HepG2 (cell line): ENCODE measurements at regions not wholly inside any gene's neighbourhood (a gene's known extent, or its start where the extent isn't known, plus 50 kb on each side); places are given as distances from the start of the nearest gene placed in this dataset.

Experiments
- ATAC-seq: fragments of 200-7000 bp; cut with Tn5 transposase; 3 replicates; pipeline ENCODE4 v1.9.1; 2020; ENCODE audit warnings: mild to moderate bottlenecking, moderate library complexity
- BruUV-seq: library from RNA; stranded (reverse); fragments of 400-500 nt; replicated peaks from 2 replicates; lab custom pipeline; 2021; lab: Mats Ljungman, UMichigan
- CTCF ChIA-PET: fragments of 300-600 bp; formaldehyde crosslinking; extraction: SDS; loops from one replicate; lab custom pipeline; 2021; ENCODE audit warnings: low total read pairs, inconsistent platforms, low intra/inter-chr PET ratio; lab: Yijun Ruan, JAX
- POLR2A ChIA-PET: fragments of 350-600 bp; sonication (Branson Sonifier 250); formaldehyde crosslinking; loops from one replicate; lab custom pipeline; 2020; ENCODE audit warnings: antibody characterized with exemption, inconsistent platforms; lab: Yijun Ruan, JAX
- DNase-seq: peaks from one replicate; pipeline ENCODE4 v3.0.0-alpha.2; 2015; ENCODE audit warnings: low spot score
- FAIRE-seq: peaks from 3 replicates; lab custom pipeline; 2011; peaks lifted over from hg19 to GRCh38; lab: Jason Lieb, UNC
- H2AFZ ChIP-seq: one replicate; pipeline ENCODE4 v1.6.1; 2011; ENCODE audit warnings: low read length, inconsistent platforms
- H3K27ac ChIP-seq: fragments of 300-600 bp; 3 replicates; pipeline ENCODE4 v1.8.0; 2011; ENCODE audit warnings: mixed run types, mild to moderate bottlenecking, mixed read lengths, low read length, inconsistent platforms; ENCODE audit not compliant: insufficient read depth; ENCODE audit errors: extremely low read length
- H3K27me3 ChIP-seq, 2 experiments: fragments of 200-600 bp in 1 of 2; 2 replicates in 1 of 2; 3 replicates in 1 of 2; pipeline versions ENCODE4 v1.6.0 to v1.8.0; 2011; ENCODE audit warnings: low read length in 2 of 2, mild to moderate bottlenecking in 2 of 2, moderate library complexity in 2 of 2, inconsistent platforms in 1 of 2; ENCODE audit not compliant: insufficient read depth in 2 of 2, control insufficient read depth in 1 of 2
- H3K36me3 ChIP-seq, 2 experiments: fragments of 200-600 bp in 1 of 2; replicated peaks in 1 of 2; 2 replicates in 1 of 2; 3 replicates in 1 of 2; pipeline versions ENCODE4 v1.5.1 to v1.8.0; 2011; ENCODE audit warnings: low read length in 2 of 2, inconsistent platforms in 1 of 2; ENCODE audit not compliant: insufficient read depth in 2 of 2, control insufficient read depth in 1 of 2
- H3K4me1 ChIP-seq: 2 replicates; pipeline ENCODE4 v1.5.1; 2012; ENCODE audit warnings: low read length, inconsistent platforms; ENCODE audit not compliant: insufficient read depth
- H3K4me2 ChIP-seq: 2 replicates; pipeline ENCODE4 v1.6.0; 2011; ENCODE audit warnings: low read depth, low read length, inconsistent platforms
- H3K4me3 ChIP-seq, 3 experiments: fragments of 200-600 bp in 1 of 3; sonication (generic), shearing (Covaris generic) in 1 of 3; replicated peaks in 1 of 3; 2 replicates each; pipeline ENCODE4 v1.5.1; 2011 to 2016; ENCODE audit warnings: low read length in 3 of 3, inconsistent platforms in 2 of 3, low read depth in 2 of 3, mild to moderate bottlenecking in 2 of 3, control low read depth in 1 of 3, mixed read lengths in 1 of 3; ENCODE audit not compliant: insufficient read depth in 1 of 3
- H3K79me2 ChIP-seq: one replicate; pipeline ENCODE4 v1.6.1; 2011; ENCODE audit warnings: low read length, inconsistent platforms; ENCODE audit not compliant: insufficient read depth
- H3K9ac ChIP-seq: 2 replicates; pipeline ENCODE4 v1.6.0; 2011; ENCODE audit warnings: mild to moderate bottlenecking, low read depth, low read length, inconsistent platforms; ENCODE audit not compliant: insufficient read depth
- H3K9me3 ChIP-seq: 2 replicates; pipeline ENCODE4 v1.5.1; 2012; ENCODE audit warnings: mild to moderate bottlenecking, low read length
- H4K20me1 ChIP-seq: 2 replicates; pipeline ENCODE4 v1.6.0; 2011; ENCODE audit warnings: inconsistent platforms, mild to moderate bottlenecking, low read length, moderate library complexity; ENCODE audit not compliant: insufficient read depth
- HOXA3 ChIP-seq: sonication (generic); formaldehyde crosslinking; IDR thresholded peaks from 2 replicates; pipeline ENCODE4 v1.5.0; 2020; ENCODE audit warnings: missing genetic modification reagents
- PBX3 ChIP-seq: sonication (generic); formaldehyde crosslinking; IDR thresholded peaks from 2 replicates; pipeline ENCODE4 v1.8.1; 2023; ENCODE audit warnings: missing genetic modification reagents, inconsistent platforms, borderline replicate concordance
- THAP11 ChIP-seq: IDR thresholded peaks from 2 replicates; pipeline ENCODE4 v1.6.1; 2016; ENCODE audit warnings: missing biosample characterization, missing genetic modification reagents
- XRCC5 ChIP-seq: fragments of 200-400 bp; formaldehyde crosslinking; optimal IDR thresholded peaks from 2 replicates; pipeline ENCODE3; 2017; ENCODE audit warnings: mild to moderate bottlenecking, low read length
- ZBTB38 ChIP-seq: sonication (generic); formaldehyde crosslinking; IDR thresholded peaks from 2 replicates; pipeline ENCODE4 v1.5.1; 2020; ENCODE audit warnings: mild to moderate bottlenecking, missing genetic modification reagents
- ZBTB39 ChIP-seq: sonication (generic); formaldehyde crosslinking; IDR thresholded peaks from 2 replicates; pipeline ENCODE4 v1.5.0; 2020; ENCODE audit warnings: missing genetic modification reagents
- ZBTB44 ChIP-seq: sonication (generic); formaldehyde crosslinking; IDR thresholded peaks from 2 replicates; pipeline ENCODE4 v1.4.0; 2020; ENCODE audit warnings: missing genetic modification reagents
- ZNF292 ChIP-seq: sonication (generic); formaldehyde crosslinking; IDR thresholded peaks from 2 replicates; pipeline ENCODE4 v1.8.1; 2022; ENCODE audit warnings: mild to moderate bottlenecking, low read depth, missing genetic modification reagents, borderline replicate concordance
- ZNF362 ChIP-seq: sonication (generic); formaldehyde crosslinking; IDR thresholded peaks from 2 replicates; pipeline ENCODE4 v1.4.0; 2020; ENCODE audit warnings: missing genetic modification reagents, mild to moderate bottlenecking, borderline replicate concordance
- ZNF670 ChIP-seq: sonication (generic); formaldehyde crosslinking; IDR thresholded peaks from 2 replicates; pipeline ENCODE4 v1.8.0; 2022; ENCODE audit warnings: mild to moderate bottlenecking, missing genetic modification reagents, borderline replicate concordance
- ZNF761 ChIP-seq: sonication (generic); formaldehyde crosslinking; conservative IDR thresholded peaks from 2 replicates; pipeline ENCODE4 v1.4.0; 2020; ENCODE audit warnings: mild to moderate bottlenecking, missing genetic modification reagents
- ZNF773 ChIP-seq: sonication (generic); formaldehyde crosslinking; IDR thresholded peaks from 2 replicates; pipeline ENCODE4 v1.4.0; 2020; ENCODE audit warnings: missing genetic modification reagents, borderline replicate concordance
- ZNF776 ChIP-seq: sonication (generic); formaldehyde crosslinking; IDR thresholded peaks from 2 replicates; pipeline ENCODE4 v1.4.0; 2020; ENCODE audit warnings: mild to moderate bottlenecking, missing genetic modification reagents
- ZNF800 ChIP-seq: sonication (generic); formaldehyde crosslinking; IDR thresholded peaks from 2 replicates; pipeline ENCODE4 v1.4.0; 2020; ENCODE audit warnings: missing genetic modification reagents
- WGBS: methylation state at CpG from one replicate; pipeline ENCODE4 v1.1.6; 2017; ENCODE audit warnings: low lambda C conversion rate; 5-methylcytosine and 5-hydroxymethylcytosine counted together
- in situ Hi-C: cut with HindIII; loops from 2 replicates; pipeline ENCODE4 v1.10.0; 2017; ENCODE audit warnings: low pct_unique_long_range_greater_than_20kb; ENCODE audit not compliant: extremely low pct_ligation_motif_present
- intact Hi-C: fragments of 100-400 bp; cut with micrococcal nuclease; formaldehyde crosslinking; loops from one replicate; pipeline ENCODE4 v1.10.0; 2022; ENCODE audit not compliant: unreplicated experiment

GRCh38 chr3:81951106-81951505 lies 189.7 kb upstream of the GBE1 start (continued):
- no peak for TF ChIP-seq ZNF670 (CRISPR knock-in tag)
- TF ChIP-seq ZNF800 (CRISPR knock-in tag), result no peak

- H3K4me1 ChIP-seq, result no peaks in the 10 kb centered on the region
- no peak overlapping the region for H3K4me3 ChIP-seq
- peaks cover 7% of the 10 kb centered on the region; the same call in 1 of the 2 replicates for H3K9me3 ChIP-seq
- POLR2A ChIA-PET, result no interaction called here
- intact Hi-C loops, result no loop called here
- no peaks in the 10 kb centered on the region for H3K79me2 ChIP-seq
- ATAC-seq (no peak), FAIRE-seq (no peak)
- H3K27me3 ChIP-seq, result no peaks in the 10 kb centered on the region
- no peak overlapping the region for H2AFZ ChIP-seq
- no peaks in the 10 kb centered on the region for H3K36me3 ChIP-seq
- TF ChIP-seq ZNF292 (no peak), PBX3 (CRISPR knock-in tag) (no peak), ZBTB38 (no peak), ZNF776 (no peak), ZBTB44 (CRISPR knock-in tag) (no peak), XRCC5 (no peak), ZBTB39 (CRISPR knock-in tag) (no peak), ZNF773 (CRISPR knock-in tag) (no peak), ZNF362 (no peak), ZNF761 (no peak), THAP11 (no peak), HOXA3 (CRISPR knock-in tag) (no peak)
- TF ChIP-seq, all 625 proteins: peak for 0
- in situ Hi-C loops, result no loop called here
- Histone ChIP-seq H3K27ac (no peak overlapping the region), H3K4me2 (no peak overlapping the region), H4K20me1 (no peaks in the 10 kb centered on the region), H3K9ac (no peak overlapping the region)
- BruUV-seq, result no TSS peak
- no peak for DNase-seq
- CTCF ChIA-PET, result no interaction called here
- WGBS, result 67% methylated on average over 1 of the region's 1 CpG
Measured at GRCh38 chr3:81947359-81947758, 185.9 kb upstream of the GBE1 start.
